GM21381 (cell line): ENCODE measurements at regions not wholly inside any gene's neighbourhood (a gene's known extent, or its start where the extent isn't known, plus 50 kb on each side); places are given as distances from the start of the nearest gene placed in this dataset.
"Not testable (repeated sequence)": the region's sequence is repeated elsewhere in the genome, so short reads cannot be mapped to it uniquely, and the experiment has no call there.

Experiments
- ATAC-seq: cut with Tn5 transposase; IDR thresholded peaks from one replicate; pipeline ENCODE4 v1.9.1; 2021; ENCODE audit warnings: mild to moderate bottlenecking, moderate library complexity; ENCODE audit not compliant: unreplicated experiment

- no peak for ATAC-seq
These were observed 500.2 kb downstream of the XIRP2 start for GRCh38 chr2:167388497-167388896.

GRCh38 chr2:167386694-167387093 is 498.4 kb downstream of the XIRP2 start:
- no peak for ATAC-seq

DNA sequence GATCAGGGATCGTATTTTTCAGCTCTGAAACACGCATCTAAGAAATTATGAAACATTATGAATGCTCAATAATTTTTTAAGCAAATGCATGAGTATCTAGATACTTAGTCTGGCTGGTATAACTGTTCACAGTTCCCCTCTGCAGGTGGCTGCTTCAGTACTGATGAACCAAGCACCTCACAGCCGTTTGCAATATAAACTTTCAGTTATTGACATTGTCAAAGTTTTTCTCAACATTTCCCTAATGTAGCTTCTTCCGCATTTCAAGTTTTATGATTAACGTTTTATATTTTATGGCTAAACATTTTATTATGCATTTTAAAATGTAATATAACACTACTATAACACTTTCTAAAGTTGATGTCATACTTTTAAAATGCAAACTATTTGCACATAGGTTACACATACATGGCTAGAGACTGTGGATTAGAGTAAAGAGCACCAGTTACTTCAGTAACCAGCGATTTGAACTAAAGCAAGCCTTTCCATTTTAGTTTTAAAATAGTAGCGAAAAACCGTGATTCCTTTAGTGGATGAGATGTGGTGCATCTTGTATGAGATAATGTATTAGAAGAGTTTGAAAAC is 495.4 kb downstream of the XIRP2 start:
- ATAC-seq = no peak

DNA sequence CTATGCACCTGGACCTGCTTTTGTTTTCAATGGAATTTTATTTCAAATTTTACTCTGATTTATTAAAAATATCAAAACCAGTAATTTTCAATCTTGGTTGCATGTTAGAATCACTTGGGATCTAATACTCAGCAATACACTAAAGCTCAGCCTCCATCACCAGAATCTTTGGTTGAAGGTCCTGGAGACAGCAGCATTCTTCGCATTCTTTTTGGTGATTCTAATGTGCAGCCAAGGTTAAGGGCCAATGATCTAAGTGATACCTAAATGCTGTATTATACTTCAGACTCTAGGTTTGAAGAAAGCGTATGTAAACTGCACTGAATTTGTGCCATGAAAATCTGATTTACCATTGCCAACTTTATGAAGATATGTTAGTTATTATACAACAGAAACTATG is 493.1 kb downstream of the XIRP2 start:
- ATAC-seq = no peak

DNA sequence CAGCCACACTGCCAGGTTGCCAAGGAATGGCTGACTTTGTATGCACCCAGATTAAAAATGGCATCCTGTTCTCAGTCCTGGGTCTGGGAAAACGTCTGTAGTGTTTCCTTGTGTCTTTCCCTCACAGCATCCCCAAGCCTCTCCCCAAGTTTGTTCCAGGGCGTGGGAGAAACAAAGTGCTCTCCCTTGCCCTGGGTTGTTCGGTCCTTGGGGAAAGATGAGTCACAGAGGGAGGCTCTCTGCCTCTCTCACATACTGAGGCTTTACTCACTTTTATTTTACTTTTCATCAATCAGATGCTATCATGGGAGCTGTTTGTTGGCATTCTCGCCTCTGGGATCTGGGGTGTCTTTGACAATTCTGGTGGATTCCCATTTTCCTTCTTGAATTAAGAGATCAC is 492.3 kb downstream of the XIRP2 start:
- ATAC-seq = no peak

DNA sequence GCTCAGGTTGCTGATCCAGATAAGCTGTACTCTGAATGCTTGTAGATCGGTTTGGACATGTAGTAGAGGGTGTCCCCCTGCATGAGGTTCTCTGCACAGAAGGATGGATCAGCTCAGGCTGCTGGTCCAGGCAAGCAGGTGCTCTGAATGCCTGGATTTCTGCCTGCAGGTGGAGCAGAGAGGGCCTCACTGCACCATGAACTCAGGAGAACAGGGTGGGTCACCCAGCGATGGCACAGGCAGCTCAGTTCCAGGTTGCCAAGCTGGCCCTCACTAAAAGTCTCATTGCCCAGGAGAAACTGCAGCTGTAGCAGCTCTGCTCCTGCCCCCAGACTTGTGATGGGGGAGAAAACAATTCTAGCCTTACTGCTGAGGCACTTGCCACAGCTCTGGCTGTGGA is 491.8 kb downstream of the XIRP2 start:
- ATAC-seq = no peak

GRCh38 chr2:167369083-167369482 is 480.8 kb downstream of the XIRP2 start:
- ATAC-seq = no peak

GRCh38 chr2:167368371-167368770 is 480.1 kb downstream of the XIRP2 start:
- ATAC-seq = no peak

GRCh38 chr2:167365216-167365615 is 476.9 kb downstream of the XIRP2 start:
- no peak for ATAC-seq

DNA sequence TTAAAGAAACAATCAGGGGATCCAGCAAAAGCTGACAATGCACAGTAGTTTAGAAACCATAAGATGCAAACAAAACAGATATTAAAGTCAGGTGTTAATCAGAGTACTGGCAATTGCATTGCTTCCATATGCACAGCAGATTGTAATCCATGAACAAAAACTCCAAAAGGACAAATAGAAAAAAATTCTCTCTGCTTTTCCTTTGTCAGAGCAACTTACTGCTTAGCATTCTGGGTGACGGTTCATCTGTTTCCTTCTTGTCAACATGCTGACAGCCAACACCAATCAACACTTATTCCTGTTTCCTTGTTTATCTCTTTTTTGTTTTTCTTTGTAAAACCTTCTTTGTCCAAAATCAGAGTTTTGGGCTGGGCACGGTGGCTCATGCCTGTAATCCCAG is 473.1 kb downstream of the XIRP2 start:
- no peak for ATAC-seq

DNA sequence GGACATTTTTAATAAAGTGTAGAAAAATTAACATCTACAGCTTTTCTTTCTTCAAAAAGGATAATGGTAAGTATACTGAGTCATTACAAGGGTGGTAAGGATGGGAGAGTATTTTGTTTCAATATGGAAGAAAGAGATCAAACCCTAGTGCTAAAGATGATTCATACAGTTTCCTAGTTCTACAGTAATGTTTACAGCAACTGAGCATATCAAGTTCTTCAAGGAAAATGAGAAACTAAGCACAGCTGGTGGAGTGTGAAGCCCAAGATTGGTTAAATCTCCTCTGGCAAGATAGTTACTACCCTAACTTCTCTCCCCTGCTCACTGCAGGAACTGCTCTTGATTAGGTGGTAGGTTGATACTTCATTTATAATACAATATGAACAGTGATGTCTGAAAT is 467.5 kb downstream of the XIRP2 start:
- ATAC-seq = no peak

DNA sequence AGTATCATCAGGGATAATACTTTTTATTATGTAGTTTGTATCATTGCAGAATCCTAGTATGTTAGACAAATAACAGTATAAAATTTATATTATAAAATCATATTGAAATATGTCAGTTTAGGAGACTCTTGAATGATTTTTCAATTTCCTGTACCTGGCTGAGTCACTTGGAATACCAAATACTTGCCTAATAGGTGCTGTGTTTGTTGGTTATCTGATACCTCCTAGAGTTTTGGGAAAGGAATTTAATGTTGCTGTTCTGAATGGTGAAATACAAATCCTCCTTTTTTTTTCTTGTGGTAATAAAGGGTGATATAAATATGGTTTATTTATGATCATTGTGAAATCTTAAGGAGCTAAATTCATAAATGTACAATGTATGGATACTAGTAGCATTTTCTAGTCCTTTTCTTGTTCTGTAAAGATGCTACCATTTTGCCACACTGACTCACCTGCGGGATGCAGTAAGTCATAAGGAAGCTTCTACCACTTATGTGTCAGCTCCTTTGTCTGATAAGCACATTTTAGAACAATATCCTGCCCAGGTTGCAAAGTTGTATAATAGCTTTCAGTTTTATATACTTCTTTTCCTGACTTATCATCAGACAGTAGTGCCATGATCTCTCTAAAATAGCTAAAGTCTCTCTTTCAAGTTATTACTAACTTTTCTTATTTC is 465.5 kb downstream of the XIRP2 start:
- no peak for ATAC-seq

DNA sequence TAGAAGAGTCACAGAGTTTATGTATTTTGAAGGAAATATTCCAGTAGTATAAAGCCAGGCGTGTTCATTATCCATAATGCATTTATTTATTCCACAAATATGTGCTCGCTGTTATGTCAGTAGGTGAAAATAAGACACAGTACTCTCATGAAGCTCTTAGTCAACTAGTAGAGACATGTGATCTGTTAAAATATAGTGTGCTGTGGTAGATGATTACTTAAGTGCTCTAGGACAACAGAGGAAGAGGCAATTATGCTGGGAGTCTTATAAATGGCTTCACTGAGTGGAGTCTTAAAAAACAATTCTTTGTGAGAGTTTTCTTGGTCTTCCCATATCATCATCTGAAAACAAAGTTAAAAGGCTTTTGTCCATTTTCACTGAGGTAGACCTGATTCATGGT is 457.3 kb downstream of the XIRP2 start:
- no peak for ATAC-seq

DNA sequence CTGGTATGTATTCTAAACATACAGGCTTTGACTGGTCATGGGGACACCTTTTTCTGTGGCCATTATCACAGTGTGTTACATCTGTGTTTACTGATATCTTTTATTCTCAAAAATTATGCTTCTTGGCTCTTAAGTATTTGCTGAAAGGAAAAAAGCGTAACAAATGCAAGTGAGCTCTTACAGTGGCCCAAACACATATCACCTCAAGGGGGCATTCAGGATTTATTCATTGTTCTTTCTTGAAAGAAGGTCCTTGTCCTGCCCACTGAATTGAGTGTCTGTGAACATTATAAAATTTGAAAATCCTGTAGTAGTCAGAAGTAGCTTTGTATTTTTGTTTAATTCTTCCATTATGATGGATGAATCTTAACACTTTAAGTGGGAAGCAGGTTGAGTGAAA is 454.5 kb downstream of the XIRP2 start:
- ATAC-seq = no peak

- ATAC-seq = no peak
These were observed 452.0 kb downstream of the XIRP2 start for GRCh38 chr2:167340322-167340721.

GRCh38 chr2:167336213-167336612 is 447.9 kb downstream of the XIRP2 start:
- no peak for ATAC-seq

- no peak for ATAC-seq
These were observed 447.3 kb downstream of the XIRP2 start for GRCh38 chr2:167335541-167335992.

DNA sequence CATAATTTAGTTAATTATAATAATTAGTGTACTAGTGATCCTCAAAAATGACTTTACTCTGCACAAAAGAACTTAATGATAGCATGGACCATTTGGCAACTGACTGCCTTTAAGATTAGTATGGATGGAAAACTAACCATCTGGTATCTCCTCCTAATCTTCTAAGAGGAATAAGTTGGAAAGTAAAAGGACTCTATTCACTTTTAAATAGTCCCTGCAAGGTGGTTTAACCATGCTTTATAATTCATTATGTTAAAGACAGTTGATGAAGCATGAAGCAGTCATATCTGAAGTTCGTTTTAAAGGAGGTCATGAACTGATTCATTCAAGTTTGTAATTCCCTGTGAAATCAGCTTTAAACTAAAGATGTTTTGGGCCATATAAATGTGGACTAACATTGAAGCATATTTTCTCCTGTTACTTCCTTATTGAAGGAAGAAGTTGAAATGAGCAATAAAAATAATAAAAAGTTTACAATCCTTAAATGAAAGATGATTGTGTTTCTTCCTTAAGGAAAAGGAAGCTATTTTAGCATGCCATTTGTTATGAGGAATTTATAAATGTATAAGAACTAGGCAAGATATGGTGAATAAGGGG is 446.0 kb downstream of the XIRP2 start:
- no peak for ATAC-seq

- ATAC-seq = no peak
These were observed 445.0 kb downstream of the XIRP2 start for GRCh38 chr2:167333245-167333644.

DNA sequence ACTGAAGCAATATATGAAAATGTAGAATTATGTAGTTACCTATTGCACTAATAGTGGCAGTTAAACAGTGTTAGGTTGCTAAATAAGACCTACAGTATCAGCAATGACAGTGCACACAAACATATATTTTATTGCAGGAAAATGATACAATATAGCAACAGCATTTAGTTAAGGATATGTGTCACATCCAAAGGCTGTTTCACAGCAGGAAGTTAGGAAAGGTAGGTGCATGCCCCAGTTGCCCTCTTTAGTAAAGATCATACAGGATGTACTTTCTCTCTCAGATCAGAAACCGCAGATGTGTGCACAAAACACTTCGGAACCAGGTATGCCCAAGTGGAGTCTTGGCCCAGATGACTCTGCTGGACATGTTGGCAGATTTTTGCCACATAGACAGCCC is 444.1 kb downstream of the XIRP2 start:
- no peak for ATAC-seq

DNA sequence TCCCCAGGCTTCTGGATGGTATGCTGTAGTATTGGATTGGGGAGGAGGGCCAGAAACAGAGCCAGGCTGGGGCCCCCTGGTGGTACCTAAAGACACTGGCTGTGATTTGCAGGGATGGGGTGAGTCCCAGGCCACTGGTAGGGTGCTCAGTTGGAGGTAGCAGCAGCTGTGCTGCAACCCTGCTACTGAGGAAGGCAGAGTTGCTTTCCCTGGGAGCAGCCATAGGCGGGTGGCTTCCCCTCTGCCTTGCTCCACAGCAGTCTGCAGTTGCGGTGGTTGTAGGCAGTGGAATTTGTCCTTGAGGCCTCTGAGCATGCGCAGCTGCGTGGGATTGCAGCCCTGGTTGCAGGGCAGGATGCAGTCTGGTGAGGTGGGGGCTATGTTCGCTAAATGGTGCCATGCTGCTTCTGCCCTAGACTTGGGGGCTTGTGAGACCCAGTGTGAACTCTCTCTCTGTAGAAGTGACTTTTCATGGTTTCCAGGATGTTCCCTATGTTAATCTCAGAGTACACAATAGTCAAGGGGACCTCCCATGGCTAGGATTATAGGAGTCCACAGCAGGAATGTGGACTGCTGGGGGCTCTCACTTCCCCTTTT is 443.5 kb downstream of the XIRP2 start:
- no peak for ATAC-seq

- ATAC-seq = not testable (repeated sequence)
These were observed 440.5 kb downstream of the XIRP2 start for GRCh38 chr2:167328808-167329207.
